ENCODE measurements at regions not wholly inside any gene's neighbourhood (a gene's known extent, or its start where the extent isn't known, plus 50 kb on each side); places are given as distances from the start of the nearest gene placed in this dataset.

- TF ChIP-seq FOXP2 (optimal IDR thresholded peaks at IDR 0.05; ENCODE audit: borderline replicate concordance, extremely low read depth, extremely low read length, insufficient read depth), result no peak
Observed at GRCh38 chr4:8769645-8770517, 101.8 kb downstream of the HMX1 start.

- TF ChIP-seq SIN3A (IDR thresholded peaks at IDR 0.05; ENCODE audit: borderline replicate concordance, insufficient read depth, low read length) (no peak), POLR2AphosphoS5 (IDR thresholded peaks at IDR 0.05; ENCODE audit: low read depth, low read length) (no peak), TAF1 (IDR thresholded peaks at IDR 0.05; ENCODE audit: borderline replicate concordance, insufficient read depth, low read length) (no peak), FOXP2 (optimal IDR thresholded peaks at IDR 0.05; ENCODE audit: borderline replicate concordance, extremely low read depth, extremely low read length, insufficient read depth) (no peak), REST (IDR thresholded peaks at IDR 0.05; ENCODE audit: insufficient read depth in 1 of 2, low read depth in 2 of 2, low read length in 2 of 2) (no peak)
Observed at GRCh38 chr4:8768357-8768999, 103.2 kb downstream of the HMX1 start.

- TF ChIP-seq TAF1 (IDR thresholded peaks at IDR 0.05; ENCODE audit: borderline replicate concordance, insufficient read depth, low read length), result no peak
- TF ChIP-seq POLR2AphosphoS5 (IDR thresholded peaks at IDR 0.05; ENCODE audit: low read depth, low read length), result no peak
- no peak for TF ChIP-seq SIN3A (IDR thresholded peaks at IDR 0.05; ENCODE audit: borderline replicate concordance, insufficient read depth, low read length)
- no peak for TF ChIP-seq FOXP2 (optimal IDR thresholded peaks at IDR 0.05; ENCODE audit: borderline replicate concordance, extremely low read depth, extremely low read length, insufficient read depth)
- no peak for TF ChIP-seq REST (IDR thresholded peaks at IDR 0.05; ENCODE audit: insufficient read depth in 1 of 2, low read depth in 2 of 2, low read length in 2 of 2)
Observed at GRCh38 chr4:8766610-8767009, 105.0 kb downstream of the HMX1 start.

GRCh38 chr4:8765631-8766590, 105.7 kb downstream of the HMX1 start:
- no peak for TF ChIP-seq FOXP2 (optimal IDR thresholded peaks at IDR 0.05; ENCODE audit: borderline replicate concordance, extremely low read depth, extremely low read length, insufficient read depth)
- TF ChIP-seq REST (IDR thresholded peaks at IDR 0.05; ENCODE audit: insufficient read depth in 1 of 2, low read depth in 2 of 2, low read length in 2 of 2), result no peak
- no peak for TF ChIP-seq POLR2AphosphoS5 (IDR thresholded peaks at IDR 0.05; ENCODE audit: low read depth, low read length)
- TF ChIP-seq TAF1 (IDR thresholded peaks at IDR 0.05; ENCODE audit: borderline replicate concordance, insufficient read depth, low read length), result no peak
- TF ChIP-seq SIN3A (IDR thresholded peaks at IDR 0.05; ENCODE audit: borderline replicate concordance, insufficient read depth, low read length), result no peak

- no peak for TF ChIP-seq TAF1 (IDR thresholded peaks at IDR 0.05; ENCODE audit: borderline replicate concordance, insufficient read depth, low read length)
- TF ChIP-seq POLR2AphosphoS5 (IDR thresholded peaks at IDR 0.05; ENCODE audit: low read depth, low read length), result no peak
- TF ChIP-seq FOXP2 (optimal IDR thresholded peaks at IDR 0.05; ENCODE audit: borderline replicate concordance, extremely low read depth, extremely low read length, insufficient read depth), result no peak
- no peak for TF ChIP-seq SIN3A (IDR thresholded peaks at IDR 0.05; ENCODE audit: borderline replicate concordance, insufficient read depth, low read length)
- no peak for TF ChIP-seq REST (IDR thresholded peaks at IDR 0.05; ENCODE audit: insufficient read depth in 1 of 2, low read depth in 2 of 2, low read length in 2 of 2)
Observed at GRCh38 chr4:8765084-8765483, 106.6 kb downstream of the HMX1 start.

Measured in PFSK-1 (cell line).